ENCODE measurements at regions not wholly inside any gene's neighbourhood (a gene's known extent, or its start where the extent isn't known, plus 50 kb on each side); places are given as distances from the start of the nearest gene placed in this dataset.
A peak's percentile ranks its signal among the peaks of the same experiment; 100 is the strongest.

DNA sequence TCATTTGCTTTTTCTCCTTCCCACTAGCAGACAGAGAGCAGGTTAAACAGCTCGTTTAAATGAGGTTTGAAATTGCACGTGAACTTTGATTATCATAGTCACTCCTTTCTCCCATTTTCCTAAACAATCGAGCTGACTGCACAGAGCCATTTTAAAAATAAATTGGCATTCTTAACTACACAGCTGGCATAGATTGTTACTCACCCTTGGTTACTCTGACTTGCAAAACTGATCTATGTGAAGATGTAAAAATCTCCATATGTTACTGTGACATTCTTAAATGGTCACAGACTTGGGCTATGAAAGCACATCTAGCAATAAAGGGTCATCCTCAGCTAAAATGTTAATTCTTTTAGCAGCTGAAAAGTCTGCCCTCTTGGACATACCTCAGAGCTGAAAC, 368.5 kb downstream of the DTWD2 start:
- H3K4me1 Mint-ChIP-seq, result peaks cover 28% of the 10 kb centered on the region
- no peaks in the 10 kb centered on the region for H3K27me3 Mint-ChIP-seq (ENCODE audit: low read depth)
- H3K4me3 Mint-ChIP-seq, result no peak overlapping the region
- peaks cover 2% of the 10 kb centered on the region for H3K36me3 Mint-ChIP-seq (ENCODE audit: low read depth)
- peaks cover 2% of the 10 kb centered on the region for H3K9me3 Mint-ChIP-seq
- TF ChIP-seq, protein P1, sequence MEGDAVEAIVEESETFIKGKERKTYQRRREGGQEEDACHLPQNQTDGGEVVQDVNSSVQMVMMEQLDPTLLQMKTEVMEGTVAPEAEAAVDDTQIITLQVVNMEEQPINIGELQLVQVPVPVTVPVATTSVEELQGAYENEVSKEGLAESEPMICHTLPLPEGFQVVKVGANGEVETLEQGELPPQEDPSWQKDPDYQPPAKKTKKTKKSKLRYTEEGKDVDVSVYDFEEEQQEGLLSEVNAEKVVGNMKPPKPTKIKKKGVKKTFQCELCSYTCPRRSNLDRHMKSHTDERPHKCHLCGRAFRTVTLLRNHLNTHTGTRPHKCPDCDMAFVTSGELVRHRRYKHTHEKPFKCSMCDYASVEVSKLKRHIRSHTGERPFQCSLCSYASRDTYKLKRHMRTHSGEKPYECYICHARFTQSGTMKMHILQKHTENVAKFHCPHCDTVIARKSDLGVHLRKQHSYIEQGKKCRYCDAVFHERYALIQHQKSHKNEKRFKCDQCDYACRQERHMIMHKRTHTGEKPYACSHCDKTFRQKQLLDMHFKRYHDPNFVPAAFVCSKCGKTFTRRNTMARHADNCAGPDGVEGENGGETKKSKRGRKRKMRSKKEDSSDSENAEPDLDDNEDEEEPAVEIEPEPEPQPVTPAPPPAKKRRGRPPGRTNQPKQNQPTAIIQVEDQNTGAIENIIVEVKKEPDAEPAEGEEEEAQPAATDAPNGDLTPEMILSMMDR (conservative IDR thresholded peaks at IDR 0.05), result no peak
- DNase-seq (ENCODE audit: low read depth, low spot score), result no peak
- H3K27ac Mint-ChIP-seq (ENCODE audit: unreplicated experiment), result no peak overlapping the region

DNA sequence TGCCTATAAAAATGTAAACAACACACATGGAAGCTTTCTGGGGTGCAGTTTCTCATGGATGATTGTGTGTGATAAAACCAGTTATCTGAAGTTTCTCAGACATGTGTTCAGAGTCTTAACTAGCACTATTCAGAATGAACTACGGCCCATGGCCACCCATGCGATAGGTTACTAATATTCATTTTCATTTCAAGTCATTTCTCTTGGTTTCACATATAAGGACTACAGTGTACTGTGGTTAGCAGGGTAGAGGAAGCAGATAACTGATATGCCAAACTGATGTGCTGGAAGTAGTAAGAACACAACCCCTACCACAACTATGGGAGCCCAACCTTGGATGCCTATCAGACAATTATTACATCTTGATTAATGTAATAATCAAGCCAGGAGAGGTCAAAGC, 372.1 kb downstream of the DTWD2 start:
- no peak for DNase-seq (ENCODE audit: low read depth, low spot score)
- H3K4me1 Mint-ChIP-seq, result peaks cover 22% of the 10 kb centered on the region
- peaks cover 2% of the 10 kb centered on the region for H3K36me3 Mint-ChIP-seq (ENCODE audit: low read depth)
- no peak overlapping the region for H3K4me3 Mint-ChIP-seq
- H3K9me3 Mint-ChIP-seq, result peaks cover 10% of the 10 kb centered on the region
- H3K27ac Mint-ChIP-seq (ENCODE audit: unreplicated experiment), result no peak overlapping the region
- TF ChIP-seq, protein P1 (conservative IDR thresholded peaks at IDR 0.05), result no peak
- H3K27me3 Mint-ChIP-seq (ENCODE audit: low read depth), result no peaks in the 10 kb centered on the region

DNA sequence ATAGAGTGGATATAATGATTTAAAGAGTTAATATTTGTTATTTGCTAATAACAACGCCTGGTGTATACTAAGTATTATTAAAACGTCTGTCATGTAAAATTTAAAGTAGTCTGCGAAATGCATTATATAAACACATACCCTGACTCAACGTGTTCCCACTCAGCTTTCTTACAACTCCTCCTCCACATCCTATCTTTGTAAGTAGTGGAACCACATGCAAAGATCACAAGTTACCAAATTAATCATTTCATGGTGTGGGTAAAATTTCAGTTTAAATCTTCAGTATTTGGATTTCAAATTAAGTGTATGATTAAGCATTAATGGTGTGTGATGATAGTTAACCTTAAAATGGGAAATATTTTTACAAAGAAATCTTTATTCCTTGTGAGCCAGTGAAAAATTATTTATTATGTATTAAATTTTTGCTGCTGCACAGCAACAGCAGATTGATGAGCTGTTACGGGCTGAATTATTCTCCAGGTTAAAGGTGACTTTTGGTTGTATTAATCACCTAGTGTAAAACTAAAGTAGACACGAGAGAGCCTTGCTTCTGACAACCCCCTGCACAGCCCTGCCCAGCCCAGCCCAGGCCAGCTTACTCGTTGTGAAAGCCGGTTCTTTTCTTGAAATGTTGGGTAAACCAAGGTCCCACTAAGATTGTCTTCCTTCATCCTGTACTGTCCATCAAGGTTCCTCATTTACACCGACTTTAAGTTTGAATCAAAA, 373.5 kb downstream of the DTWD2 start:
- Mint-ChIP-seq H3K9me3 (peaks cover 12% of the 10 kb centered on the region), H3K27ac (ENCODE audit: unreplicated experiment) (no peak overlapping the region), H3K27me3 (ENCODE audit: low read depth) (no peaks in the 10 kb centered on the region), H3K36me3 (ENCODE audit: low read depth) (peaks cover 2% of the 10 kb centered on the region), H3K4me3 (no peak overlapping the region), H3K4me1 (peaks cover 16% of the 10 kb centered on the region)
- DNase-seq (ENCODE audit: low read depth, low spot score), result no peak
- TF ChIP-seq, protein P1 (conservative IDR thresholded peaks at IDR 0.05), result no peak

DNA sequence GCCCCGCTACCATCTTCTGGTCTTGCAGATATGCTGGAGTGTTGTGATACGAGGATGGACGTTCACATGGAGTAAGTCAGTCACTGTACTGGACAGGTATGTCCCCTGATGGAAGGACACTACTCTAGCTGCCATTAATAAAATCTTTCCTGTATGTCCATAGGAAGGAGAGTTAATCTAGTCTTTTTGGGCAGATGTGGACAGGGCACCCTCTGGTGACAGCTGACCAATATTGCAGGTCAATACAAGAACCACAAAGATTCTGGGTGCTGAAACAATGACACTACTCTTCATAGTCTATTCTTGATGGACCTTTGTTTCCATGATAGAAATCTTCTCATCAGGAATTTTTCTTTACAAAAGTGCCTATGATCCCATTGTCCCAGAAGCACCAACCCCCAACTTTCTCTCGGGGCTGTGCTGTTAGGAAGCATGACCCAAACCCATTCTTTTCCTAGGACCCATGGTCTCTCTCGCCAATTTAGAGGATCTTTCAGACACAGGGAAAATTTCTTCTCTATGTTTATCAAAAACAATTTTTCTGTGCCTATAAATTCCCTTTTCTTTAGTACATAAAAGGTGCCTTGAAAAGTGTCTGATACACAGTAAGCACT, 376.9 kb downstream of the DTWD2 start:
- TF ChIP-seq, protein P1 (conservative IDR thresholded peaks at IDR 0.05), result peak; percentile 74
- Mint-ChIP-seq H3K36me3 (ENCODE audit: low read depth) (no peaks in the 10 kb centered on the region), H3K27me3 (ENCODE audit: low read depth) (no peaks in the 10 kb centered on the region), H3K4me3 (no peak overlapping the region), H3K9me3 (peaks cover 10% of the 10 kb centered on the region), H3K4me1 (no peaks in the 10 kb centered on the region), H3K27ac (ENCODE audit: unreplicated experiment) (no peak overlapping the region)
- no peak for DNase-seq (ENCODE audit: low read depth, low spot score)

DNA sequence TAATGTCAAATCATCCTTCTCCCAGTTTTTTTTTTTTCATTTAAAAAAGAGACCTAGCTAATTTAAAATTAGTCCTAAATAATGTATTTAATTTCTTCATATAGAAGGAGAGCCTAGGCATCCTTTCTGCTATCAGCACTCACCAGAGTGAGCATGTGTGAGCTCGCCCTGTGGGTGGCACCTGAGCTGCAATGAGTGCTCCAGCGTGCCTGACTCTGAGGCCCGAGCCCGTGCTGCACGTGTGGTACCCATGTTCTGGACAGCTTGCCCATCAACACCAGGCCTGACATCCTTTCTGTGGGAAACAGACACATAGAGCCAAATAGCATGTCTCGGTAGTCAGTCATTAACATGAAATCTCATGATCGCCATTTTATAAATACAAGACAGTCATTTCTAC, 381.4 kb downstream of the DTWD2 start:
- Mint-ChIP-seq H3K4me1 (no peaks in the 10 kb centered on the region), H3K9me3 (peaks cover 10% of the 10 kb centered on the region), H3K4me3 (no peak overlapping the region), H3K36me3 (ENCODE audit: low read depth) (no peaks in the 10 kb centered on the region), H3K27me3 (ENCODE audit: low read depth) (no peaks in the 10 kb centered on the region), H3K27ac (ENCODE audit: unreplicated experiment) (peak overlapping the region; percentile 57)
- DNase-seq (ENCODE audit: low read depth, low spot score), result no peak
- TF ChIP-seq, protein P1 (conservative IDR thresholded peaks at IDR 0.05), result no peak

Measured in neural crest cell (in vitro differentiated cells).